Thymus (tissue), 11 donors: ENCODE measurements at regions not wholly inside any gene's neighbourhood (a gene's known extent, or its start where the extent isn't known, plus 50 kb on each side); places are given as distances from the start of the nearest gene placed in this dataset.

Experiments used
- DNase-seq, 9 donors: peaks; one replicate each; pipeline ENCODE4 v3.0.0-alpha.2; 2013; ENCODE audit warnings: low spot score in 9 of 9, low read depth in 6 of 9, missing footprints in 1 of 9
- H3K27ac ChIP-seq, 2 donors: one replicate each; pipeline ENCODE4 v1.5.1; 2013; ENCODE audit warnings: control low read depth in 1 of 2, low read depth in 1 of 2, low read length in 1 of 2, mild to moderate bottlenecking in 1 of 2, moderate library complexity in 1 of 2
- H3K27me3 ChIP-seq, 2 donors: one replicate each; pipeline ENCODE4 v1.5.1; 2013; ENCODE audit warnings: low read length in 1 of 2; ENCODE audit not compliant: control insufficient read depth in 2 of 2, insufficient read depth in 1 of 2
- H3K36me3 ChIP-seq, 2 donors: one replicate each; pipeline ENCODE4 v1.5.1; 2013; ENCODE audit warnings: low read length in 1 of 2, mild to moderate bottlenecking in 1 of 2, moderate library complexity in 1 of 2; ENCODE audit not compliant: control insufficient read depth in 2 of 2, insufficient read depth in 2 of 2
- H3K4me1 ChIP-seq, 2 donors: one replicate each; pipeline ENCODE4 v1.5.1; 2013; ENCODE audit warnings: low read length in 2 of 2; ENCODE audit not compliant: control insufficient read depth in 2 of 2, insufficient read depth in 2 of 2
- H3K4me3 ChIP-seq, 2 donors: one replicate each; pipeline ENCODE4 v1.5.1; 2013; ENCODE audit warnings: low read length in 2 of 2, control low read depth in 1 of 2, mild to moderate bottlenecking in 1 of 2
- H3K9me3 ChIP-seq, 2 donors: one replicate each; pipeline ENCODE4 v1.5.1; 2013; ENCODE audit warnings: low read length in 1 of 2, mild to moderate bottlenecking in 1 of 2; ENCODE audit not compliant: control insufficient read depth in 2 of 2, insufficient read depth in 1 of 2
- WGBS: extraction: QIAGEN DNeasy Blood & Tissue Kit; methylation state at CpG from one replicate; pipeline ENCODE4 v1.1.7; 2013; 5-methylcytosine and 5-hydroxymethylcytosine counted together
- donor health status: healthy.

GRCh38 chr12:107912421-107913004, 138.0 kb downstream of the ASCL4 start:
- Histone ChIP-seq H3K27me3 (peaks cover 2 to 11% of the 10 kb centered on the region in 2 donors), H3K36me3 (no peaks in the 10 kb centered on the region), H3K4me3 (no peak overlapping the region), H3K9me3 (no peaks in the 10 kb centered on the region), H3K4me1 (no peaks in the 10 kb centered on the region), H3K27ac (no peak overlapping the region)
- DNase-seq = peak in 7 of 9 donors; percentile 5 to 48 (median 20)
- WGBS = 6% methylated on average over 22 of the region's 22 CpGs

GRCh38 chr12:107914460-107914977, 140.0 kb downstream of the ASCL4 start:
- Histone ChIP-seq H3K27ac (no peak overlapping the region), H3K27me3 (peaks cover 0 to 7% of the 10 kb centered on the region in 2 donors), H3K4me1 (no peaks in the 10 kb centered on the region), H3K9me3 (no peaks in the 10 kb centered on the region), H3K4me3 (no peak overlapping the region), H3K36me3 (no peaks in the 10 kb centered on the region)
- DNase-seq = no peak
- WGBS = 85% methylated on average over 10 of the region's 10 CpGs

- Histone ChIP-seq H3K4me1 (no peaks in the 10 kb centered on the region), H3K36me3 (no peaks in the 10 kb centered on the region), H3K27ac (no peak overlapping the region), H3K27me3 (peaks cover 0 to 2% of the 10 kb centered on the region in 2 donors), H3K9me3 (no peaks in the 10 kb centered on the region), H3K4me3 (no peak overlapping the region)
- 28% methylated on average over 8 of the region's 8 CpGs for WGBS
- no peak for DNase-seq
These were observed 143.7 kb downstream of the ASCL4 start for GRCh38 chr12:107917912-107918800.

GRCh38 chr12:107921062-107921461, 146.6 kb downstream of the ASCL4 start:
- DNase-seq = no peak
- no peaks in the 10 kb centered on the region for H3K4me1 ChIP-seq
- no peak overlapping the region for H3K4me3 ChIP-seq
- no peak overlapping the region for H3K27ac ChIP-seq
- H3K9me3 ChIP-seq = no peaks in the 10 kb centered on the region
- no peaks in the 10 kb centered on the region for H3K36me3 ChIP-seq
- H3K27me3 ChIP-seq = no peaks in the 10 kb centered on the region
- 62% methylated on average over 4 of the region's 4 CpGs for WGBS

- Histone ChIP-seq H3K27ac (no peak overlapping the region), H3K27me3 (no peaks in the 10 kb centered on the region), H3K4me3 (no peak overlapping the region), H3K4me1 (no peaks in the 10 kb centered on the region), H3K36me3 (no peaks in the 10 kb centered on the region), H3K9me3 (no peaks in the 10 kb centered on the region)
- DNase-seq = no peak
- 91% methylated on average over 3 of the region's 3 CpGs for WGBS
These were observed 150.6 kb downstream of the ASCL4 start for GRCh38 chr12:107925125-107925524.

GRCh38 chr12:107929436-107929835, 154.9 kb downstream of the ASCL4 start:
- no peaks in the 10 kb centered on the region for H3K4me1 ChIP-seq
- peak in 1 of 9 donors; percentile 2 for DNase-seq
- H3K36me3 ChIP-seq = no peaks in the 10 kb centered on the region
- H3K4me3 ChIP-seq = no peak overlapping the region
- 63% methylated on average over 12 of the region's 12 CpGs for WGBS
- no peaks in the 10 kb centered on the region for H3K27me3 ChIP-seq
- H3K9me3 ChIP-seq = no peaks in the 10 kb centered on the region
- no peak overlapping the region for H3K27ac ChIP-seq

- Histone ChIP-seq H3K36me3 (no peaks in the 10 kb centered on the region), H3K27ac (no peak overlapping the region), H3K4me3 (no peak overlapping the region), H3K27me3 (no peaks in the 10 kb centered on the region), H3K9me3 (no peaks in the 10 kb centered on the region), H3K4me1 (no peaks in the 10 kb centered on the region)
- 82% methylated on average over 5 of the region's 5 CpGs for WGBS
- DNase-seq = no peak
These were observed 157.3 kb downstream of the ASCL4 start for GRCh38 chr12:107931761-107932160.

GRCh38 chr12:107938446-107938845, 163.9 kb downstream of the ASCL4 start:
- no peak overlapping the region for H3K27ac ChIP-seq
- H3K9me3 ChIP-seq = no peaks in the 10 kb centered on the region
- no peaks in the 10 kb centered on the region for H3K27me3 ChIP-seq
- no peak for DNase-seq
- H3K4me3 ChIP-seq = no peak overlapping the region
- H3K36me3 ChIP-seq = no peaks in the 10 kb centered on the region
- no peaks in the 10 kb centered on the region for H3K4me1 ChIP-seq
- WGBS = 91% methylated on average over 1 of the region's 1 CpG

GRCh38 chr12:107948391-107948945, 174.0 kb downstream of the ASCL4 start:
- no peaks in the 10 kb centered on the region for H3K27me3 ChIP-seq
- no peaks in the 10 kb centered on the region for H3K36me3 ChIP-seq
- DNase-seq = no peak
- no peaks in the 10 kb centered on the region for H3K4me1 ChIP-seq
- H3K27ac ChIP-seq = no peak overlapping the region
- 92% methylated on average over 12 of the region's 12 CpGs for WGBS
- no peak overlapping the region for H3K4me3 ChIP-seq
- no peaks in the 10 kb centered on the region for H3K9me3 ChIP-seq
